GM21367 (cell line): ENCODE measurements at regions not wholly inside any gene's neighbourhood (a gene's known extent, or its start where the extent isn't known, plus 50 kb on each side); places are given as distances from the start of the nearest gene placed in this dataset.

Experiments used
- ATAC-seq: cut with Tn5 transposase; IDR thresholded peaks from one replicate; pipeline ENCODE4 v1.9.1; 2021; ENCODE audit not compliant: unreplicated experiment

DNA sequence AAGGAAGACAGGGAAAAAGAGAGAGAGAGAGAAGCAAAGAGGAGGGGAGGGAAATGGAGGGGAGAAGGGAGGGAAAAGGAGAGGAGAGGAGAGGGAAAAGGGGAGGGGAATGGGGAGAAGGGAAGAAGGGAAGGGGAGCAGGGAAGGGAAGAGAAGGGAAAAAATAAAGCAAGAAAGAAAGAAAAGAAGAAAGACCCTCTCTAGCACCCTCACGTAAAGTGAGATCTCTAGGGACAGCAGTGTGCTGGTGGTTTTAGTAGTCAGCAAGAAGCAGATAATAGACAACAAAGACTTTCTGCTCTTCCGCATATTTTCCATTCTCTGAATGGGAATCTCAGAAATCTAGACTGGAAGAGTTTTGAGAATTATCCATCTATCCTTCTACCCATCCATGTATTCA, 201.8 kb upstream of the RFC3 start:
- no peak for ATAC-seq

- ATAC-seq: no peak
Measured at GRCh38 chr13:33617055-33617454, 200.9 kb upstream of the RFC3 start.

DNA sequence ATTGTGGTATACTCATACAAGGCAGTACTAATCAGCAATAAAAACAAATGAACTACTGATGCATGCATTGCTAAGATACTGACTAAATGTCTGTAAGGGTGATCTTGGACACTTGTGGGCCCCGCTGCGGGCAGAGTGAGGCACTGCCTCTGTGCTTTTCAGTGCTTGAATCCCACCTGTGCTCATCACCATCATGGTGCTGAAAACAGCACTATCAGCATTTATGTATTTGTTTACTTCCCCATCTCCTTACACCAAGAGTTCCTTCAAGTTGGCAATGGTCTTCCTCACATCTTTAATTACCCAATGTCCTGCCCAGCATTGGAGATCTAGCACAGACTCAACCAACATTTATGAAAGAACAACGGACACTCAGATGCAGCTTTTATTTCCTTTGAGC, 193.7 kb upstream of the RFC3 start:
- ATAC-seq: no peak

- no peak for ATAC-seq
Measured at GRCh38 chr13:33624740-33625139, 193.2 kb upstream of the RFC3 start.

- no peak for ATAC-seq
Measured at GRCh38 chr13:33626407-33626806, 191.5 kb upstream of the RFC3 start.

DNA sequence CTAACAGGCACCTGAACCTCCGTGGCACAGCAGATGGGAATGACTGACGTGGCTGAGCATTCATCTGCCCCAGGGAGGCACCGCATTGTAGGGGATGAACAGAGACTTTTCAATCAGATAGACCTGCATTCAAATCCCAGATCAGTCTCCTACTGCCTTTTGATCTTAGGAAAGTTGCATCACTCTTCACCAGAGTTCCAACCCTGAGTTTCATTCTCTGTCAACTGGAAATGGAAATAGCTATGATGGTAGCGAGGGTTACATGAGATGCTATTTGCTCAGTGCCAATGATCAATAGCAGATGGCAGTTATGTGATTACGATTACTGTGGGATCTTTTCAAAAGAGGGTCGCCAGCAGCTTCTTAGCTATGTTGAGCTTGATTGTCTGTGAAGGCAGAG, 189.3 kb upstream of the RFC3 start:
- ATAC-seq: no peak

GRCh38 chr13:33629605-33630360, 188.2 kb upstream of the RFC3 start:
- no peak for ATAC-seq

DNA sequence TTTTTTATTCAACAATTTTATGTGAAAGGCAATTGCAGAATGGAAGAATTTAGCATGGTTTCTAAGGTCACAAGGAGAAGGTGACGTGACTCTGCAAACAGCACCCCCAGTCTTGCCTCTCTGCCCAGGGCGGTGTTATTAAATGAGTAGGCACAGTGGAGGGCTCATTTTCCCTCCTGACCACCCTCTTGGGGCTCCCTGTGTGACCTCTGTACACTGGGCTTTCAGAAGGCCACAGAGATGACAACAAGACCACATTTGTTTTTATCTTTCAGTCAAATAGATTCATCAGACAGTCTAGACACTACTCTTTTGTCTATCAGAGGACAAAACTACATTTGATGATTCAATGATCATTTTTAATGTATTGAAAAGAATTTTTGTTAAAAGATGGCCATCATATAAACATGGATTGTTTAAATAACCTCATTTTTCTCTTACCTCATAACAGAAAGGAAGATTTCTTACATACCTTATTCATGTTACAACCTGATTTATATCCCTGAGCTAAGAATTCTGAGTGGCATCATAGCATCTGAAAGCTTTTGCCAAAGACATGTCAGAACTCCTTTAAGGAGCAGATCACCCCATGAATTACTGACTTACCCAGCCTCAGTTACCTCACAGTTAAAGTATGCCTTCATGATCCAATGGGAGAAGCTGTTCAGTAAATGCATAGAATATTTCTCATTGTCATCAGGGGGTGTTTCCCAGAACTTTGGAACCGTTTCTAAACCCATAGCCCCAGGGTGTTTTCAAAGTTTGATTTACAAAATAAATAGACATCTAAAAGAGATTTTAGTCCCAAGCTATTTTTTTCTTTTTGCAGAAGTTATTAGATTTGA, 184.0 kb upstream of the RFC3 start:
- no peak for ATAC-seq

DNA sequence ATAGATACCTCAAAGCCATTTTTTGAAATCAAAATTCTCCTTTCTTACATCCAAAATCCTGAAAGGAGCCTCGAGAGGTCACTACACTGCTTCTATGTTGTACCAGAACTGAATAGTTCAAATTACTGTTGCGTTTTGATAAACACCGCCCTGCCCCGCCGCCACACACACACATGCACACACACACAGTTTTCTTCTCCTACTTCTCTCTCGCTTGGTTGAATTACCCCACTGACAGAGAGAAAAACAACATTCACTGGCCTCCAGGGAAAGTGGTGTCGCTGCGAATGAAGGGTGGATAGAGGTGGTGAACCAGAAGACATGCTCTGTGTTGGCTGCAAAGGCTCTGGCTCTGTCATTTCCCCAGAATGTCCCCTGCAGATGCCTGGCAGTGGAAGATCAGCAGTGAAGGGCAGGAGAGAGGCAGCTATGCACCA, 183.4 kb upstream of the RFC3 start:
- no peak for ATAC-seq

DNA sequence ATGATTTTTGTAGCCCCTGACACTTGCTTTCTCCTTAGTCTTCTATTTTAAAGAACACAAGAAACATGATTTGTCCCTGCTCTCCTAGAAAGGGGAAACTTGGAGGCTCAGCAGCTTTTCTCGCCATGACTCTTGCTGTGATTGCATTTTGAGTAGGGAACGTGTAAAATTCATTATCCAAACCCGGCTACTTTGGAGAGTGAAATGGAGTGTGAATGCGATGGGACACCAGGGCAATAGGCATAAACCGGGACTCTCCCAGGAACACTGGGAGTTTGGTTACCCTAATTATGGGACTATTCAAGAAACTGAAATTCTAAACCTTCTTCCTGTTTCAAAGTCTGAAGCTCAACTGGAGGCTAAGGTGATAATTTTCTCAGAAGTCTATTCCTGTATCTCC, 181.7 kb upstream of the RFC3 start:
- no peak for ATAC-seq

GRCh38 chr13:33636955-33637670, 180.8 kb upstream of the RFC3 start:
- no peak for ATAC-seq

- ATAC-seq: no peak
Measured at GRCh38 chr13:33637978-33638743, 179.8 kb upstream of the RFC3 start.

DNA sequence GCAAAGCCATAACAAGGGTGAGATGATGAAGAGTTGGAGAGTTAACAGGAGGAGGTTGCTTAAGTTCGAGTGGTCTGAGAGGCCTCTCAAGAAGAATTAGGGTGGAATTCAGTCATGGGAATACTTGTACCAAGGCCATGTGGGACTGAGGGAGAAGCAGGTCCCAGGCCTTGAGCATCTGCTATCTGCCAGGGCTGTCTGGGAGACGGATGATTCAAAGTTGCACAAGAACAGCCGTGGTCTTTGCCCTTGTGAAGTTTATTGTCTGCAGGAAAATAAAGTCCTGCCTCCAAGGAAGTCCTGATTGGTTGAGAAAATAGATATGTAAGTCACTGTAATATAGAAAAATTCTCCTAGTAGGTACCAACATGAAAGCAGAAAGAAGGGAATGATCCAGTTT, 178.8 kb upstream of the RFC3 start:
- ATAC-seq: no peak

GRCh38 chr13:33639626-33640080, 178.3 kb upstream of the RFC3 start:
- peak; percentile 56 for ATAC-seq

- ATAC-seq: no peak
Measured at GRCh38 chr13:33640832-33641231, 177.1 kb upstream of the RFC3 start.

DNA sequence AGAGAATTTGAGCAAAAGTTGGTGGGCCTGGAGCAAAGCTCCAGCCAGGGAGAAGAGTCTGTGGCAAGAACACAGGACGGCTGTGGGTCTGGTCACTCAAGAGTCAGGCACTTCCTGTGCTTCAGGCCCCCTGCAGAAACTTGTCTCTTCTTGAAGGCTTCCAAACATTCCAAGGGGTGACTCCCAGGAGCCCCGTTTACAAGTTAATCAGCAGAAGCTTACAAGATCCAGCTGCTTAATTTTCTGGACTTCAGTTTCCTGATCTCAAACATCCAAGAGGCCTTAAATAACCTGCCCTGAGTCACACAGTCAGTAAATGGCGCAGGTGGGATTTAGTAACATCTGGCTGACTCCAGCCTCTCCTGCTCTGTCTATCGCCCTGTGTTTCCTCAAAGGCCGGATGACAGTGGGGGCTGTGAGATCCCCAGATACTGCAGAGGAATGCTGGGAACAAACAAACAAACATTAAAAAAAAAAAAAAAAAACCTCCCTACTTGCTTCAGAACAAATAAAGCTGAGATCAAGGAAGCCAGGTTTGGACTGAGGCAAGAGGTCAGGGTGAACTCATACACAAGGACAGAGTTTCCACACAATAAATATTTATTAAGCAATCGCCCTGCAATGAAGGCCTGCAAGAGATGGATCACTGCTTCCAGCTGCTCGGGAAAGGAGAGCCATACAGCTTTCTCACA, 175.4 kb upstream of the RFC3 start:
- ATAC-seq: no peak

GRCh38 chr13:33644581-33645543, 173.1 kb upstream of the RFC3 start:
- no peak for ATAC-seq

- no peak for ATAC-seq
Measured at GRCh38 chr13:33645591-33646554, 172.1 kb upstream of the RFC3 start.
